Activated CD8-positive, alpha-beta memory T cell treated with anti-CD3 and anti-CD28 coated beads, Interleukin-2, amount 50 U/mL, for 48 hours (primary cell): ENCODE measurements at regions not wholly inside any gene's neighbourhood (a gene's known extent, or its start where the extent isn't known, plus 50 kb on each side); places are given as distances from the start of the nearest gene placed in this dataset.

Source experiments
- DNase-seq: peaks from one replicate; pipeline ENCODE4 v3.0.0-alpha.2; 2020

- no peak for DNase-seq
Observed at GRCh38 chr5:74277418-74277817, 363.1 kb downstream of the ENC1 start.

- DNase-seq: no peak
Observed at GRCh38 chr5:74275171-74275992, 365.1 kb downstream of the ENC1 start.

- no peak for DNase-seq
Observed at GRCh38 chr5:74274326-74274725, 366.2 kb downstream of the ENC1 start.

GRCh38 chr5:74272831-74273451, 367.6 kb downstream of the ENC1 start:
- DNase-seq: no peak

- no peak for DNase-seq
Observed at GRCh38 chr5:74272024-74272775, 368.3 kb downstream of the ENC1 start.

- DNase-seq: no peak
Observed at GRCh38 chr5:74268297-74268696, 372.2 kb downstream of the ENC1 start.

- DNase-seq: no peak
Observed at GRCh38 chr5:74266836-74267235, 373.7 kb downstream of the ENC1 start.

GRCh38 chr5:74266132-74266531, 374.4 kb downstream of the ENC1 start:
- no peak for DNase-seq

- DNase-seq: no peak
Observed at GRCh38 chr5:74262544-74263207, 377.9 kb downstream of the ENC1 start.

- no peak for DNase-seq
Observed at GRCh38 chr5:74261866-74262265, 378.7 kb downstream of the ENC1 start.

- DNase-seq: no peak
Observed at GRCh38 chr5:74261421-74261820, 379.1 kb downstream of the ENC1 start.

- DNase-seq: no peak
Observed at GRCh38 chr5:74259572-74259971, 381.0 kb downstream of the ENC1 start.

- DNase-seq: no peak
Observed at GRCh38 chr5:74258314-74258665, 382.2 kb downstream of the ENC1 start.

- no peak for DNase-seq
Observed at GRCh38 chr5:74257645-74258313, 382.7 kb downstream of the ENC1 start.

GRCh38 chr5:74257060-74257527, 383.4 kb downstream of the ENC1 start:
- no peak for DNase-seq

- DNase-seq: no peak
Observed at GRCh38 chr5:74255692-74256392, 384.7 kb downstream of the ENC1 start.

- no peak for DNase-seq
Observed at GRCh38 chr5:74254257-74254656, 386.3 kb downstream of the ENC1 start.

- no peak for DNase-seq
Observed at GRCh38 chr5:74252044-74252443, 388.5 kb downstream of the ENC1 start.

GRCh38 chr5:74251141-74252035, 389.1 kb downstream of the ENC1 start:
- DNase-seq: no peak

- DNase-seq: no peak
Observed at GRCh38 chr5:74250304-74251102, 390.0 kb downstream of the ENC1 start.
